OCI-LY3 (cell line): ENCODE measurements at regions not wholly inside any gene's neighbourhood (a gene's known extent, or its start where the extent isn't known, plus 50 kb on each side); places are given as distances from the start of the nearest gene placed in this dataset.

Experiments
- H2AFZ ChIP-seq: fragments of 200-600, 300-600 bp; shearing (Covaris generic); 2 replicates; pipeline ENCODE4 v1.6.0; 2014; ENCODE audit warnings: antibody characterized with exemption, low read depth, low read length
- H3K27ac ChIP-seq: fragments of 200-600, 300-600 bp; sonication (generic); 2 replicates; pipeline ENCODE4 v1.5.1; 2014; ENCODE audit warnings: mild to moderate bottlenecking, low read length, moderate library complexity, mixed read lengths
- H3K27me3 ChIP-seq: fragments of 200-600, 300-600 bp; sonication (generic); 2 replicates; pipeline ENCODE4 v1.6.1; 2014; ENCODE audit warnings: low read depth, low read length, mixed read lengths
- H3K36me3 ChIP-seq: fragments of 200-600, 300-600 bp; sonication (generic); replicated peaks from 2 replicates; pipeline ENCODE3; 2014; ENCODE audit warnings: low read depth, low read length, mixed read lengths
- H3K4me1 ChIP-seq: fragments of 300-600, 200-600 bp; sonication (generic); 2 replicates; pipeline ENCODE4 v1.6.1; 2014; ENCODE audit warnings: low read length, mixed read lengths
- H3K4me2 ChIP-seq: fragments of 200-600, 300-600 bp; sonication (generic); 2 replicates; pipeline ENCODE4 v1.6.1; 2014; ENCODE audit warnings: low read length, mixed read lengths
- H3K4me3 ChIP-seq: fragments of 300-600, 200-600 bp; sonication (generic); 2 replicates; pipeline ENCODE4 v1.5.1; 2014; ENCODE audit warnings: antibody characterized with exemption, mild to moderate bottlenecking, low read length, moderate library complexity
- H3K79me2 ChIP-seq: fragments of 300-600, 200-600 bp; shearing (Covaris generic); 2 replicates; pipeline ENCODE4 v1.6.1; 2014; ENCODE audit warnings: mild to moderate bottlenecking, low read length, mixed read lengths
- H3K9ac ChIP-seq: fragments of 300-600, 200-600 bp; shearing (Covaris generic); 2 replicates; pipeline ENCODE4 v1.6.0; 2014; ENCODE audit warnings: mild to moderate bottlenecking, low read length, moderate library complexity
- H3K9me3 ChIP-seq: fragments of 200-600, 300-600 bp; shearing (Covaris generic); 2 replicates; pipeline ENCODE4 v1.6.1; 2014; ENCODE audit warnings: low read length, mixed read lengths; ENCODE audit not compliant: insufficient read depth
- H4K20me1 ChIP-seq: fragments of 200-600, 300-600 bp; sonication (generic); 2 replicates; pipeline ENCODE4 v1.6.1; 2016; ENCODE audit warnings: low read length, mixed read lengths; ENCODE audit not compliant: insufficient read depth
- CTCF ChIP-seq: fragments of 200-600, 300-600 bp; sonication (generic); IDR thresholded peaks from 2 replicates; pipeline ENCODE4 v1.5.1; 2014; ENCODE audit warnings: antibody characterized with exemption, low read length, low read depth
- EZH2phosphoT487 ChIP-seq: fragments of 200-600 bp; shearing (Covaris generic); IDR thresholded peaks from 2 replicates; pipeline ENCODE4 v1.6.1; 2018; ENCODE audit warnings: antibody characterized with exemption, mixed run types, low read depth

- Histone ChIP-seq H3K9ac (no peak overlapping the region), H3K4me1 (no peaks in the 10 kb centered on the region), H2AFZ (no peak overlapping the region), H3K27me3 (no peaks in the 10 kb centered on the region), H3K9me3 (no peaks in the 10 kb centered on the region), H3K79me2 (no peaks in the 10 kb centered on the region), H3K4me3 (no peak overlapping the region), H3K27ac (no peak overlapping the region), H4K20me1 (no peaks in the 10 kb centered on the region), H3K4me2 (no peak overlapping the region), H3K36me3 (no peaks in the 10 kb centered on the region)
- no peak for TF ChIP-seq EZH2phosphoT487
- no peak for TF ChIP-seq CTCF
Measured at GRCh38 chr6:49327005-49327404, 136.0 kb downstream of the MMUT start.

- H3K27ac ChIP-seq, result no peak overlapping the region
Measured at GRCh38 chr6:49326347-49326746, 136.7 kb downstream of the MMUT start.

GRCh38 chr6:49325891-49326290 is 137.2 kb downstream of the MMUT start:
- Histone ChIP-seq H3K79me2 (no peaks in the 10 kb centered on the region), H3K4me2 (no peak overlapping the region)

More at GRCh38 chr6:49326347-49326746, 136.7 kb downstream of the MMUT start:
- Histone ChIP-seq H3K9ac (no peak overlapping the region), H3K4me2 (no peak overlapping the region), H3K4me1 (no peaks in the 10 kb centered on the region), H3K9me3 (no peaks in the 10 kb centered on the region), H4K20me1 (no peaks in the 10 kb centered on the region), H3K27me3 (no peaks in the 10 kb centered on the region), H3K4me3 (no peak overlapping the region), H3K79me2 (no peaks in the 10 kb centered on the region), H3K36me3 (no peaks in the 10 kb centered on the region), H2AFZ (no peak overlapping the region)
- TF ChIP-seq EZH2phosphoT487 (no peak), CTCF (no peak)

GRCh38 chr6:49322861-49323260 is 140.2 kb downstream of the MMUT start:
- Histone ChIP-seq H3K79me2 (no peaks in the 10 kb centered on the region), H3K9ac (no peak overlapping the region), H3K9me3 (no peaks in the 10 kb centered on the region), H4K20me1 (no peaks in the 10 kb centered on the region), H3K36me3 (no peaks in the 10 kb centered on the region), H3K27me3 (no peaks in the 10 kb centered on the region), H3K27ac (no peak overlapping the region), H3K4me3 (no peak overlapping the region), H3K4me1 (no peaks in the 10 kb centered on the region), H3K4me2 (no peak overlapping the region), H2AFZ (no peak overlapping the region)
- TF ChIP-seq EZH2phosphoT487 (no peak), CTCF (no peak)

More at GRCh38 chr6:49325891-49326290, 137.2 kb downstream of the MMUT start:
- Histone ChIP-seq H3K4me1 (no peaks in the 10 kb centered on the region), H3K27ac (no peak overlapping the region), H3K9ac (no peak overlapping the region), H3K27me3 (no peaks in the 10 kb centered on the region), H3K4me3 (no peak overlapping the region), H4K20me1 (no peaks in the 10 kb centered on the region), H3K9me3 (no peaks in the 10 kb centered on the region), H3K36me3 (no peaks in the 10 kb centered on the region), H2AFZ (no peak overlapping the region)
- TF ChIP-seq CTCF (no peak), EZH2phosphoT487 (no peak)
